ENCODE measurements at regions not wholly inside any gene's neighbourhood (a gene's known extent, or its start where the extent isn't known, plus 50 kb on each side); places are given as distances from the start of the nearest gene placed in this dataset.
A peak's percentile ranks its signal among the peaks of the same experiment; 100 is the strongest.

DNA sequence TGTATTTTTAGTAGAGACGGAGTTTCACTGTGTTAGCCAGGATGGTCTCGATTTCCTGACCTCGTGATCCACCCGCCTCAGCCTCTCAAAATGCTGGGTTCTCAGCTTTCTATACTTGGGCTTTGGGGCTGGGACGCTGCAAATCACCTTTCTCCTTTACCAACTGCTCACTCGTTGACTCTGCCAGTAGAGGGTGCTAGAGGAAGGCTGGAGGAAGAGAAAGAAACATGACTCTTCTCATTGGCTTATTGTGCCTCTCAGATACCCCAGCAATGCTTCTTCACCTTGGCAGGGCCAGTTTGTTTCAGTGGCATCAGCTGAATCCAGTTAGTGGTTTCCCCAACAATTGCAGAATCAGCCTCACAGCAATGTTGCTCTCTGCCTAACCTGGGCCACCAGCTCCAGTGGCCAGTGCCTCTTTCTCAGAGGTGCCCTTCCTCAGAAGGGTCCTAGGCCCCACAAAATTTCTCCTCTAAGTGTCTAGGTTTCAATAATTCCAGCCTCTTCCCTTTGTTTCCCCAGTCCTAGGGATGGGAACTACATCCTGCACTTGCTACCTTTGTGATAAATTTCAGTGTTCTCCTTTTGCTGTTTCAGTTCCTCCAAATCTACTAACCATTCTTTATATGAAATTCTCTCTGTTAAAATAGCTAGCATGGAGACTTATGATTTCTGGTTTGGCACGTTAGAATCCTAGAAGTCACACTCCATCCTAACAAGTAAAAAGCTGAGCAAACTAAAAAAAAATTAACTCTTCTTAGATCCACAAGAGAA is 71.5 kb upstream of the VSTM5 start:
- BruUV-seq (replicated peaks) = no TSS peak
- POLR2A ChIA-PET = interaction anchor here (0.7 kb wide), 1 partner anchor 757 kb away, joined by 3 read pairs; no protein-coding TSS in a partner anchor
- Histone ChIP-seq H3K4me3 (no peak overlapping the region), H3K79me2 (ENCODE audit: control insufficient read depth, insufficient read depth, low read length) (no peaks in the 10 kb centered on the region), H3K9me3 (replicated peaks; ENCODE audit: control insufficient read depth, insufficient read depth, low read length) (no peaks in the 10 kb centered on the region; the same call in 2 of the 3 replicates), H3K9ac (ENCODE audit: control insufficient read depth, insufficient read depth, low read length) (no peak overlapping the region), H3K27ac (ENCODE audit: control insufficient read depth, insufficient read depth) (no peak overlapping the region), H4K20me1 (ENCODE audit: control insufficient read depth, insufficient read depth) (no peaks in the 10 kb centered on the region), H3K4me2 (ENCODE audit: control insufficient read depth, insufficient read depth) (no peak overlapping the region), H2AFZ (ENCODE audit: control insufficient read depth, low read depth, low read length) (no peak overlapping the region), H3K36me3 (ENCODE audit: control insufficient read depth in 2 of 2, insufficient read depth in 2 of 2, low read length in 1 of 2) (no peaks in the 10 kb centered on the region), H3K4me1 (ENCODE audit: control insufficient read depth, insufficient read depth, low read length) (no peaks in the 10 kb centered on the region), H3K27me3 (replicated peaks in 1 of 2; ENCODE audit: control insufficient read depth in 2 of 2, insufficient read depth in 2 of 2, low read length in 1 of 2) (no peaks in the 10 kb centered on the region; a peak in 2 of 4 replicates)
- WGBS (ENCODE audit: insufficient coverage, insufficient replicate concordance, low lambda C conversion rate, missing lambda C conversion rate) = 4% methylated on average over 7 of the region's 7 CpGs
- intact Hi-C loops (cut with micrococcal nuclease; ENCODE audit: unreplicated experiment) (loop anchor here (5.0 to 10.0 kb wide), 3 partner anchors 183 to 580 kb away; no protein-coding TSS in a partner anchor), in situ Hi-C loops (cut with MboI) (no loop called here)
- SMC1A ChIA-PET (ENCODE audit: uncharacterized antibody, unreplicated experiment) = interaction anchor here (0.7 to 1.5 kb wide), 7 partner anchors 261 to 583 kb away, joined by 3 to 7 read pairs (median 4); no protein-coding TSS in a partner anchor
- CTCF ChIA-PET = interaction anchor here (0.7 to 2.2 kb wide), 17 partner anchors 9 to 979 kb away, joined by 3 to 17 read pairs (median 3); no protein-coding TSS in a partner anchor
- RAD21 ChIA-PET (ENCODE audit: unreplicated experiment) = interaction anchor here (0.7 to 1.5 kb wide), 7 partner anchors 27 to 586 kb away, joined by 3 to 6 read pairs (median 3); no protein-coding TSS in a partner anchor
- ATAC-seq = peak; percentile 96
- DNase-seq (ENCODE audit: low read depth, low spot score) = peak; percentile 4
- FAIRE-seq = peak; percentile 38
- TF ChIP-seq ZBED1 (IDR thresholded peaks at IDR 0.05; ENCODE audit: borderline replicate concordance) (no peak), IKZF2 (IDR thresholded peaks at IDR 0.05) (peak; percentile 48 to 49; a peak in 2 of 4 replicates), SPI1 (IDR thresholded peaks at IDR 0.05; ENCODE audit: borderline replicate concordance, insufficient read depth, low read depth, low read length) (peak; percentile 71; the same call in 1 of the 2 replicates), NKRF (conservative IDR thresholded peaks at IDR 0.05) (no peak), SMC3 (IDR thresholded peaks at IDR 0.05; ENCODE audit: borderline replicate concordance, low read length) (peak; percentile 31; the same call in 1 of the 2 replicates), SREBF2 (IDR thresholded peaks at IDR 0.05; ENCODE audit: low read length) (no peak), IKZF1 (conservative IDR thresholded peaks at IDR 0.05) (peak; percentile 47; the same call in 1 of the 2 replicates), STAT3 (IDR thresholded peaks at IDR 0.05; ENCODE audit: low read depth, low read length) (no peak), YY1 (IDR thresholded peaks at IDR 0.05; ENCODE audit: low read depth, low read length) (peak; percentile 52; the same call in 1 of the 2 replicates), RAD21 (IDR thresholded peaks at IDR 0.05; ENCODE audit: insufficient read depth, low read depth, low read length) (peak; percentile 72), ZNF207 (IDR thresholded peaks at IDR 0.05; ENCODE audit: borderline replicate concordance) (no peak), EGR1 (IDR thresholded peaks at IDR 0.05; ENCODE audit: borderline replicate concordance in 1 of 2, low read depth in 2 of 2, low read length in 2 of 2) (no peak), ZNF24 (IDR thresholded peaks at IDR 0.05) (no peak)
- TF ChIP-seq, protein P1, sequence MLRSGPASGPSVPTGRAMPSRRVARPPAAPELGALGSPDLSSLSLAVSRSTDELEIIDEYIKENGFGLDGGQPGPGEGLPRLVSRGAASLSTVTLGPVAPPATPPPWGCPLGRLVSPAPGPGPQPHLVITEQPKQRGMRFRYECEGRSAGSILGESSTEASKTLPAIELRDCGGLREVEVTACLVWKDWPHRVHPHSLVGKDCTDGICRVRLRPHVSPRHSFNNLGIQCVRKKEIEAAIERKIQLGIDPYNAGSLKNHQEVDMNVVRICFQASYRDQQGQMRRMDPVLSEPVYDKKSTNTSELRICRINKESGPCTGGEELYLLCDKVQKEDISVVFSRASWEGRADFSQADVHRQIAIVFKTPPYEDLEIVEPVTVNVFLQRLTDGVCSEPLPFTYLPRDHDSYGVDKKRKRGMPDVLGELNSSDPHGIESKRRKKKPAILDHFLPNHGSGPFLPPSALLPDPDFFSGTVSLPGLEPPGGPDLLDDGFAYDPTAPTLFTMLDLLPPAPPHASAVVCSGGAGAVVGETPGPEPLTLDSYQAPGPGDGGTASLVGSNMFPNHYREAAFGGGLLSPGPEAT (IDR thresholded peaks at IDR 0.05; ENCODE audit: low read depth) = no peak
- TF ChIP-seq, protein P2, sequence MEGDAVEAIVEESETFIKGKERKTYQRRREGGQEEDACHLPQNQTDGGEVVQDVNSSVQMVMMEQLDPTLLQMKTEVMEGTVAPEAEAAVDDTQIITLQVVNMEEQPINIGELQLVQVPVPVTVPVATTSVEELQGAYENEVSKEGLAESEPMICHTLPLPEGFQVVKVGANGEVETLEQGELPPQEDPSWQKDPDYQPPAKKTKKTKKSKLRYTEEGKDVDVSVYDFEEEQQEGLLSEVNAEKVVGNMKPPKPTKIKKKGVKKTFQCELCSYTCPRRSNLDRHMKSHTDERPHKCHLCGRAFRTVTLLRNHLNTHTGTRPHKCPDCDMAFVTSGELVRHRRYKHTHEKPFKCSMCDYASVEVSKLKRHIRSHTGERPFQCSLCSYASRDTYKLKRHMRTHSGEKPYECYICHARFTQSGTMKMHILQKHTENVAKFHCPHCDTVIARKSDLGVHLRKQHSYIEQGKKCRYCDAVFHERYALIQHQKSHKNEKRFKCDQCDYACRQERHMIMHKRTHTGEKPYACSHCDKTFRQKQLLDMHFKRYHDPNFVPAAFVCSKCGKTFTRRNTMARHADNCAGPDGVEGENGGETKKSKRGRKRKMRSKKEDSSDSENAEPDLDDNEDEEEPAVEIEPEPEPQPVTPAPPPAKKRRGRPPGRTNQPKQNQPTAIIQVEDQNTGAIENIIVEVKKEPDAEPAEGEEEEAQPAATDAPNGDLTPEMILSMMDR (IDR thresholded peaks at IDR 0.05 in 2 of 3, conservative IDR thresholded peaks at IDR 0.05 in 1 of 3; ENCODE audit: control insufficient read depth in 2 of 3, extremely low read depth in 1 of 3, insufficient read depth in 1 of 3, low read depth in 3 of 3, low read length in 3 of 3) = peak; percentile 58 to 68 (median 65)
- TF ChIP-seq, protein P3, sequence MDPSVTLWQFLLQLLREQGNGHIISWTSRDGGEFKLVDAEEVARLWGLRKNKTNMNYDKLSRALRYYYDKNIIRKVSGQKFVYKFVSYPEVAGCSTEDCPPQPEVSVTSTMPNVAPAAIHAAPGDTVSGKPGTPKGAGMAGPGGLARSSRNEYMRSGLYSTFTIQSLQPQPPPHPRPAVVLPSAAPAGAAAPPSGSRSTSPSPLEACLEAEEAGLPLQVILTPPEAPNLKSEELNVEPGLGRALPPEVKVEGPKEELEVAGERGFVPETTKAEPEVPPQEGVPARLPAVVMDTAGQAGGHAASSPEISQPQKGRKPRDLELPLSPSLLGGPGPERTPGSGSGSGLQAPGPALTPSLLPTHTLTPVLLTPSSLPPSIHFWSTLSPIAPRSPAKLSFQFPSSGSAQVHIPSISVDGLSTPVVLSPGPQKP (IDR thresholded peaks at IDR 0.05; ENCODE audit: low read depth, low read length) = no peak

Data from GM12878 (cell line).